ENCODE measurements at regions not wholly inside any gene's neighbourhood (a gene's known extent, or its start where the extent isn't known, plus 50 kb on each side); places are given as distances from the start of the nearest gene placed in this dataset.

- DNase-seq = no peak
- no peak overlapping the region for H3K27ac Mint-ChIP-seq
- Histone ChIP-seq H3K9me3 (replicated peaks in 1 of 2; ENCODE audit: control insufficient read depth in 1 of 2, insufficient read depth in 1 of 2, low read length in 2 of 2) (peaks cover 4 to 8% of the 10 kb centered on the region in 2 donors), H3K4me2 (replicated peaks; ENCODE audit: extremely low read depth, low read length, poor library complexity, severe bottlenecking) (no peak overlapping the region), H3K27me3 (ENCODE audit: control insufficient read depth in 2 of 2, insufficient read depth in 2 of 2, low read length in 2 of 2) (no peaks in the 10 kb centered on the region), H3K79me2 (ENCODE audit: insufficient read depth, low read length) (no peaks in the 10 kb centered on the region), H3K4me1 (ENCODE audit: control insufficient read depth in 1 of 2, insufficient read depth in 2 of 2, low read length in 2 of 2) (no peaks in the 10 kb centered on the region), H2AFZ (ENCODE audit: insufficient read depth, low read depth, low read length, poor library complexity, severe bottlenecking) (no peak overlapping the region), H3K36me3 (replicated peaks in 1 of 2; ENCODE audit: control insufficient read depth in 1 of 2, insufficient read depth in 2 of 2, low read length in 2 of 2) (no peaks in the 10 kb centered on the region), H3K9ac (ENCODE audit: insufficient read depth, low read length, poor library complexity, severe bottlenecking) (no peak overlapping the region), H3K27ac (ENCODE audit: low read depth in 1 of 2, low read length in 2 of 2) (no peak overlapping the region), H4K20me1 (ENCODE audit: insufficient read depth, low read length) (no peaks in the 10 kb centered on the region), H3K4me3 (replicated peaks in 1 of 3; ENCODE audit: low read depth in 2 of 3, low read length in 3 of 3) (no peak overlapping the region)
- intact Hi-C loops (cut with micrococcal nuclease) = no loop called here
- H3K9me3 Mint-ChIP-seq = peaks cover 2 to 17% (median 5%) of the 10 kb centered on the region in 7 donors
- H3K36me3 Mint-ChIP-seq = no peaks in the 10 kb centered on the region
- H3K4me1 Mint-ChIP-seq = no peaks in the 10 kb centered on the region
- 72% methylated on average over 2 of the region's 4 CpGs for WGBS (ENCODE audit: insufficient coverage)
- TF ChIP-seq, protein P1, sequence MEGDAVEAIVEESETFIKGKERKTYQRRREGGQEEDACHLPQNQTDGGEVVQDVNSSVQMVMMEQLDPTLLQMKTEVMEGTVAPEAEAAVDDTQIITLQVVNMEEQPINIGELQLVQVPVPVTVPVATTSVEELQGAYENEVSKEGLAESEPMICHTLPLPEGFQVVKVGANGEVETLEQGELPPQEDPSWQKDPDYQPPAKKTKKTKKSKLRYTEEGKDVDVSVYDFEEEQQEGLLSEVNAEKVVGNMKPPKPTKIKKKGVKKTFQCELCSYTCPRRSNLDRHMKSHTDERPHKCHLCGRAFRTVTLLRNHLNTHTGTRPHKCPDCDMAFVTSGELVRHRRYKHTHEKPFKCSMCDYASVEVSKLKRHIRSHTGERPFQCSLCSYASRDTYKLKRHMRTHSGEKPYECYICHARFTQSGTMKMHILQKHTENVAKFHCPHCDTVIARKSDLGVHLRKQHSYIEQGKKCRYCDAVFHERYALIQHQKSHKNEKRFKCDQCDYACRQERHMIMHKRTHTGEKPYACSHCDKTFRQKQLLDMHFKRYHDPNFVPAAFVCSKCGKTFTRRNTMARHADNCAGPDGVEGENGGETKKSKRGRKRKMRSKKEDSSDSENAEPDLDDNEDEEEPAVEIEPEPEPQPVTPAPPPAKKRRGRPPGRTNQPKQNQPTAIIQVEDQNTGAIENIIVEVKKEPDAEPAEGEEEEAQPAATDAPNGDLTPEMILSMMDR (IDR thresholded peaks at IDR 0.05) = no peak
- H3K27me3 Mint-ChIP-seq (ENCODE audit: low read depth in 3 of 3) = no peaks in the 10 kb centered on the region
- no peak overlapping the region for H3K4me3 Mint-ChIP-seq
Observed at GRCh38 chr18:51580580-51580979, 383.1 kb upstream of the MEX3C start.

DNA sequence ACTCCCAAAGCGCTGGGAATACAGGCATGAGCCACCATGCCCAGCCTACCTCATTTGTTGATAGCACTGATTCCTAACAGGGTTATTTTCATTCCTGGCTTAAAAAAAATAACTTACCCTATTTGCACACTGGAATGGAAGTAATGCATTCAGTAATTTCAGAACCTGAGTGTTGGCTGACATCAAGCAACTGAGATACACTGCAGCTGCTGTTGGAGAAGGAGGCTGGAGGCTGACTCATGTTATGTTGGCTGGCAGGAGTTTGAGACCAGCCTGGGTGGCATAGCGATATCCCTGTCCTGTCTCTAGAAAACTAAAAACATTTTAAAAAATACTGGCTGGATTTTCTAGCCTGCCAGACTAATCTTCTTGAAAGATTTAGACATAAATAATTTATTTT is 385.1 kb upstream of the MEX3C start:
- H3K9me3 Mint-ChIP-seq = peaks cover 0 to 17% (median 7%) of the 10 kb centered on the region in 7 donors
- TF ChIP-seq, protein P1 (IDR thresholded peaks at IDR 0.05) = no peak
- DNase-seq = no peak
- no peaks in the 10 kb centered on the region for H3K27me3 Mint-ChIP-seq (ENCODE audit: low read depth in 3 of 3)
- Histone ChIP-seq H3K4me3 (replicated peaks in 1 of 3; ENCODE audit: low read depth in 2 of 3, low read length in 3 of 3) (no peak overlapping the region), H3K27me3 (ENCODE audit: control insufficient read depth in 2 of 2, insufficient read depth in 2 of 2, low read length in 2 of 2) (no peaks in the 10 kb centered on the region), H3K27ac (ENCODE audit: low read depth in 1 of 2, low read length in 2 of 2) (no peak overlapping the region), H3K36me3 (replicated peaks in 1 of 2; ENCODE audit: control insufficient read depth in 1 of 2, insufficient read depth in 2 of 2, low read length in 2 of 2) (no peaks in the 10 kb centered on the region), H2AFZ (ENCODE audit: insufficient read depth, low read depth, low read length, poor library complexity, severe bottlenecking) (no peak overlapping the region), H3K4me1 (ENCODE audit: control insufficient read depth in 1 of 2, insufficient read depth in 2 of 2, low read length in 2 of 2) (no peaks in the 10 kb centered on the region), H3K9ac (ENCODE audit: insufficient read depth, low read length, poor library complexity, severe bottlenecking) (no peak overlapping the region), H3K9me3 (replicated peaks in 1 of 2; ENCODE audit: control insufficient read depth in 1 of 2, insufficient read depth in 1 of 2, low read length in 2 of 2) (peaks cover 0 to 2% of the 10 kb centered on the region in 2 donors), H3K79me2 (ENCODE audit: insufficient read depth, low read length) (no peaks in the 10 kb centered on the region), H4K20me1 (ENCODE audit: insufficient read depth, low read length) (no peaks in the 10 kb centered on the region), H3K4me2 (replicated peaks; ENCODE audit: extremely low read depth, low read length, poor library complexity, severe bottlenecking) (no peak overlapping the region)
- 63% methylated on average over 1 of the region's 2 CpGs for WGBS (ENCODE audit: insufficient coverage)
- intact Hi-C loops (cut with micrococcal nuclease) = no loop called here
- H3K27ac Mint-ChIP-seq = no peak overlapping the region
- no peak overlapping the region for H3K4me3 Mint-ChIP-seq
- no peaks in the 10 kb centered on the region for H3K4me1 Mint-ChIP-seq
- H3K36me3 Mint-ChIP-seq = no peaks in the 10 kb centered on the region

All from CD14-positive monocyte (primary cell).